ENCODE measurements at regions not wholly inside any gene's neighbourhood (a gene's known extent, or its start where the extent isn't known, plus 50 kb on each side); places are given as distances from the start of the nearest gene placed in this dataset.

- Histone ChIP-seq H3K9me3 (replicated peaks; ENCODE audit: control insufficient read depth, insufficient read depth, low read length) (no peaks in the 10 kb centered on the region), H3K9me1 (replicated peaks; ENCODE audit: control insufficient read depth, extremely low read depth, insufficient read depth, low read length) (no peaks in the 10 kb centered on the region), H3K4me2 (ENCODE audit: insufficient read depth, low read length) (no peak overlapping the region), H3K4me3 (replicated peaks in 1 of 3; ENCODE audit: insufficient read depth in 1 of 3, low read depth in 1 of 3, low read length in 3 of 3) (no peak overlapping the region), H3K9ac (replicated peaks; ENCODE audit: extremely low read depth, insufficient read depth, low read length) (no peak overlapping the region), H3K4me1 (ENCODE audit: control insufficient read depth, extremely low read depth, insufficient read depth, low read length) (no peaks in the 10 kb centered on the region), H3K36me3 (ENCODE audit: control insufficient read depth in 2 of 2, extremely low read depth in 1 of 2, insufficient read depth in 2 of 2, low read length in 2 of 2) (no peaks in the 10 kb centered on the region), H3K27ac (ENCODE audit: insufficient read depth, low read depth, low read length) (no peak overlapping the region), H4K20me1 (replicated peaks; ENCODE audit: control insufficient read depth, extremely low read depth, insufficient read depth, low read length) (no peaks in the 10 kb centered on the region), H3K27me3 (ENCODE audit: control insufficient read depth in 2 of 2, insufficient read depth in 2 of 2, low read length in 2 of 2) (no peaks in the 10 kb centered on the region), H3K79me2 (ENCODE audit: control insufficient read depth, insufficient read depth, low read length) (no peaks in the 10 kb centered on the region), H2AFZ (ENCODE audit: low read depth, low read length) (no peak overlapping the region)
- TF ChIP-seq POLR2A (IDR thresholded peaks at IDR 0.05; ENCODE audit: low read depth, low read length) (no peak), FOS (IDR thresholded peaks at IDR 0.05; ENCODE audit: borderline replicate concordance, insufficient read depth, low read length) (no peak), CTCF (IDR thresholded peaks at IDR 0.05; ENCODE audit: extremely low read depth in 1 of 2, insufficient read depth in 1 of 2, low read depth in 1 of 2, low read length in 2 of 2) (no peak), MYC (IDR thresholded peaks at IDR 0.05; ENCODE audit: low read depth, low read length) (no peak), MAX (IDR thresholded peaks at IDR 0.05; ENCODE audit: insufficient read depth, insufficient read length) (no peak), EZH2 (IDR thresholded peaks at IDR 0.05; ENCODE audit: borderline replicate concordance, low read depth, low read length, severe bottlenecking) (no peak), POLR2AphosphoS5 (IDR thresholded peaks at IDR 0.05; ENCODE audit: insufficient read depth, low read depth, low read length) (no peak), JUN (IDR thresholded peaks at IDR 0.05; ENCODE audit: borderline replicate concordance, insufficient read depth, insufficient read length, low read depth) (no peak), GATA2 (IDR thresholded peaks at IDR 0.05; ENCODE audit: insufficient read depth, insufficient read length, low read depth, low read length) (no peak)
- CTCF ChIA-PET: no interaction called here
- BruUV-seq (replicated peaks): no TSS peak
- intact Hi-C loops (cut with micrococcal nuclease) (no loop called here), dilution Hi-C loops (cut with MboI; ENCODE audit: extremely low pct_ligation_motif_present, low sequenced_read_pairs) (no loop called here)
- FAIRE-seq (no peak), DNase-seq (ENCODE audit: low read depth, low spot score) (no peak)
- POLR2A ChIA-PET: no interaction called here
Measured at GRCh38 chr1:221015159-221015790, 136.0 kb downstream of the HLX start.
